ENCODE measurements at regions not wholly inside any gene's neighbourhood (a gene's known extent, or its start where the extent isn't known, plus 50 kb on each side); places are given as distances from the start of the nearest gene placed in this dataset.
"Not testable (repeated sequence)": the region's sequence is repeated elsewhere in the genome, so short reads cannot be mapped to it uniquely, and the experiment has no call there.

GRCh38 chr1:30452925-30453324 is 270.5 kb downstream of the MATN1 start:
- no peak for DNase-seq

DNA sequence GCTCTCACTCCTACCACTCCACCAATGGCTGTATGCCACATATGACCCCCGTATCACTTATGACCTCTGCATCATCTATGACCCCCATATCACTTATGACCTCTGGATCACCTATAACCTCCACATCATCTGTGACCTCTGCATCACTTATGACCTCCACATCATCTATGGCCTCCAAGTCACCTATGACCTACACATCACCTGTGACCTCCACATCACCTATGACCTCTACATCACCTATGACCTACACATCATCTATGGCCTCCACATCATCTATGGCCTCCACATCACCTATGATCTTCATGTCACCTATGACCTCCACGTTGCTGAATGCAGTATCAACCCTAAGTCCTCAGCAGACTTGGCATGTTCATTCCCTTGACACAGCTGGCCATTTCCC is 271.2 kb downstream of the MATN1 start:
- no peak for DNase-seq

DNA sequence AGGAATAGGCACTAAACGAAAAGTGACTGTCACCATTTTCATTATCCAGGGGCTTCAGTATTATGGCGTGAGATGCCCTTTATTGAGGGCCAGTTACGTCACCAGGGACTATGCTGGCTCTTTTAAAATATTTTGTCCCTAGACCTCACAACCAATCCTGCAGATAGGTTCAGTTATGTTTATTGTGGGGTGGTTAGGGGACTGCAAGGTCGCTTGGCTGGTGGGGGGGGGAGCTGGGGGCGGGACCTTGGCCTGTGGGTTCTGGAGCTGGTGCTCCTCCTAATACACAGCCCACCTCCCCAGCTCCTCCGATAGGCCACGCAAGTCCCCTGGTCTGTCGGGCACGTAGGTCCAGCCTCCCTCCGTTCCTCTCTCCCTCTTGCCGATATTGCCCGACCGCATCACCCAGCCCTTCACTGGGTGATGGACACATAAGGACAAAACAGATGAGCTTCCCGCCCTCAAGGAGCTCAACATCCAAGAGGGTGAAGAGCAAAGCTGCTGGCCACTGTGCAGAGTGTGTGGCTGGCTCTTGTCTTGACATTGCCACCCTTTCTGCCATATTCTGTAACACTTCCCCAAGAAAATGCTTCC is 271.8 kb downstream of the MATN1 start:
- no peak for DNase-seq

- no peak for DNase-seq
These were observed 272.6 kb downstream of the MATN1 start for GRCh38 chr1:30450818-30451233.

GRCh38 chr1:30450148-30450817 is 273.1 kb downstream of the MATN1 start:
- no peak for DNase-seq

DNA sequence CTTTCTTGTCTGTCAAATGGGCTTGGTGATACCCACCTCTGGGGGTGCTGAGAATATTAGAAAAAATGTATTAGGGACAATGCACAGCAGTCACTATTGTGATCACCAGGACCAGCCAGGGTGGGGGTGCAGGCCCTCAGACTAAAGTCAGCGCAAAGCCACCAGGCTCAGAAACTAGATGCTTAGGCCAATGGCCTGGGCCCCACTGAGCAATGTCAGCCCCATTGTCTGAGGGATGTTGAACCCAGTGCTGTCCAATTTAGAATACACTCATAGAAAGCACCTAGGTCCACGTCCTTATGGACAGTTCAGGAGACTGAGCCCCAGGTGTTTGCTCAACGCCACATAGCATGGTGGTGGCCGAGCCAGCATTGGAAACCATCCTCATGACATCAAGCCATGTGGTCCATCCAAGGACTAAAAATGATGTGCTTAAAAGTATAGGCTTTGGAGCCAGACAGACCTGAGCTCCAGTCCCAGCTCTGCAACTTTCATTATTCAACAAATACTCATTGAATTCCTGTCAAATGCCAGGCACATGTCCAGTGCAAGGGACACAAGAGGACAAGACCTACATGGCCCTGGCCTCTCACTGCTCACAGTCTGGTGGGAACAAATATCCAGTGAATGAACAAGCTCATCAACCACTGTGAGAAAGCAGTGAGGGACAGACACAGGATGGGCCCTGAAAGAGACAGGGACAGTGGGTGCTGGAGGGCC is 273.8 kb downstream of the MATN1 start:
- DNase-seq = no peak

- DNase-seq = no peak
These were observed 274.4 kb downstream of the MATN1 start for GRCh38 chr1:30449003-30449402.

GRCh38 chr1:30447701-30448100 is 275.7 kb downstream of the MATN1 start:
- DNase-seq = no peak

GRCh38 chr1:30447080-30447479 is 276.3 kb downstream of the MATN1 start:
- no peak for DNase-seq

DNA sequence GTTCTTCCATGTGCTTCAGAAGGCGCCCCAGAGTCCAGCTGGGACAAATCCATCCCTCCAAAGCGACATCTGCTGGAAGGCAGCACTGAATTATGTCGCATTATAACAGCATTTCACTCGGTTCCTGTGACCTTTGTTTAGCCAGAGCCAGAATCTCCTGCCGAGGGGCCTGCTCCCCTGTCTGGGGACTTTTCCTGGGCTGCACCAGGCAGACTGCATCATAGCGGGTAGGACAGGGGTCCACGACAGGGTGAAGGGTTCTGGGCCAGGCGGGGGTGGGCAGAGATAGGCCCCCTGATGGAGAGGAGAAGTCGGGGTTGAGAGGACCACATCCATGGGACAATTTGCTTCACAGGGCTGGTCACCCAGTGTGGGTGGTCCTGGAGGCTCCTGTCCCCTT is 276.9 kb downstream of the MATN1 start:
- no peak for DNase-seq

DNA sequence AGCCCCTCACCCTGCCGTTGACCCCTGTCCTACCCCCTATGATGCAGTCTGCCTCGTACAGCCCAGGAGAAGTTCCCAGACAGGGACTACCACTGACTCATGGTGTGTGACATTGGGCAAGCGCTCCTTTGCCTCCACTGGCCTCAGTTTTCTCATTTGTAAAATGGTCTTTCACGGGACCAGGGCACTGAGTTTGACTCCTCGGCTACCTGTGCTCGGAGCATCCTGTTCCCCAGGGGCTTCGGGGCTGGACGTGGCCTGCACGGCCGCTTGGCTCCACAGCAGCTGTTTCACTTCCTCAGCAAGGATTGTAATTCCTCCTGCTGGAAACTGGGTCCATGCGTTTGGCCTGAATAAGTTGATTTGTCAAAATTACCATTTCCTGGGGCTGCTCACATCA is 277.3 kb downstream of the MATN1 start:
- DNase-seq = no peak

DNA sequence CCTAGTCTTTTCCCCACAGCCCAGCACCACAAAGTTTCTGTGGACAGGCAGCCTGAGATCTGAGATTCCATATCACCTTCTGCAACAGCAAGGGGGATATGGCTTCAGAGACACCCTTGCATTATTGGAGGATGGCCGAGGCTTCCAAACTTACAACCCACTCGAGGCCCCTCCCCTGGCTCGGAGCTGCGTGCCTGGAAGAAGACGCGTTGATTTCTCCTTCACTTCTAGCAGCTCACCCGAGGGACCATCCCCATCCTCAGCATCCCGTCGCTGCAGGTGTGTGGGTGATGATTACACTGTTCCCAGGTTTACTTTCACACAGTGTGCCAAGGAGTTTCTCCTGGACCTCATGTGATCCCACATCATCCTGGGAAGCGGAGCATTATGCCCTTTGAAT is 277.9 kb downstream of the MATN1 start:
- no peak for DNase-seq

DNA sequence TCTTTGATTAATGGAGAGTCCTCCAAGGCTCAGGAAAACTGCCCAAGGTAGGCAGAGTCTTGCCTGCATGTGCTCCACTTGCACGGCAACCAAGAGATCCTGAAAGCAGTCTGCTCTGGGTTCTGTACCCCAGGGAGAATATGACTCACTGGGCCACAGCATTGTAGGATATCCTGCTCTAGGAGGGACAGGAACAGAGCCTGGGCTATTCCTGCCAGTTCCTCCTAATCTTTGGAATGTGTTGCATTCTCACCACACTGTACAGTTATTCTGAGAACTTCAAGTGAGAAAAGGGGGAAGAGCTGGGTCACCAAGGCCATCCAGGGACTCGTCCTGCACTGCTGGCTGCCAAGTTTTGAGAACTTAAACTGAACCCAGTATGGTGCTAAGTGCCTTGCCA is 278.5 kb downstream of the MATN1 start:
- no peak for DNase-seq

- DNase-seq = no peak
These were observed 279.0 kb downstream of the MATN1 start for GRCh38 chr1:30444401-30444800.

DNA sequence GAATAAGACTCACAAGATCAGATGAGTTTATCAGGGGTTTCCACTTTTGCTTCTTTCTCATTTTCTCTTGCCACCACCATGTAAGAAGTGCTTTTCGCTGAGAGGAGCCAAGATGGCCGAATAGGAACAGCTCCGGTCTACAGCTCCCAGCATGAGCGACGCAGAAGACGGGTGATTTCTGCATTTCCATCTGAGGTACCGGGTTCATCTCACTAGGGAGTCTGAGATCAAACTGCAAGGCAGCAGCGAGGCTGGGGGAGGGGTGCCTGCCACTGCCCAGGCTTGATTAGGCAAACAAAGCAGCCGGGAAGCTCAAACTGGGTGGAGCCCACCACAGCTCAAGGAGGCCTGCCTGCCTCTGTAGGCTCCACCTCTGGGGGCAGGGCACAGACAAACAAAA is 285.1 kb downstream of the MATN1 start:
- DNase-seq = not testable (repeated sequence)

DNA sequence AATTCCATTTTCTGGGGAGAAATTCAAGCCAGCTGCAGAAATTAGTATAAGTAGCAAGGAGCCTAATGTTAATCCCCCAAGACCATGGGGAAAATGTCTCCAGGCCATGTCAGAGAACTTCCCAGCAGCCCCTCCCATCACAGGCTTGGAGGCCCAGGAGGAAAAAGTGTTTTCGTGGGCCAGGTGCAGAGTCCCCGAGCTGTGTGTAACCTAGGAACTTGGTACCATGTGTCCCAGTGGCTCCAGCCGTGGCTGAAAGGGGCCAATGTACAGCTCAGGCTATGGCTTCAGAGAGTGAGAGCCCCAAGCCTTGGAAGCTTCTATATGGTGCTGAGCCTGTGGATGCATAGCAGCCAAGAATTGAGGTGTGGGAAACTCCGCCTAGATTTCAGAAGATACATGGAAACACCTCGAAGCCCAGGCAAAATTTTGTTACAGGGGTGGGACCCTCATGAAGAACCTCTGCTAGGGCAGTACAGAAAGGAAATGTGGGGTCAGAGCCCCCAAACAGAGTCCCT is 286.3 kb downstream of the MATN1 start:
- DNase-seq = no peak

GRCh38 chr1:30427545-30427944 is 295.8 kb downstream of the MATN1 start:
- DNase-seq = no peak

- no peak for DNase-seq
These were observed 298.3 kb downstream of the MATN1 start for GRCh38 chr1:30425046-30425445.

DNA sequence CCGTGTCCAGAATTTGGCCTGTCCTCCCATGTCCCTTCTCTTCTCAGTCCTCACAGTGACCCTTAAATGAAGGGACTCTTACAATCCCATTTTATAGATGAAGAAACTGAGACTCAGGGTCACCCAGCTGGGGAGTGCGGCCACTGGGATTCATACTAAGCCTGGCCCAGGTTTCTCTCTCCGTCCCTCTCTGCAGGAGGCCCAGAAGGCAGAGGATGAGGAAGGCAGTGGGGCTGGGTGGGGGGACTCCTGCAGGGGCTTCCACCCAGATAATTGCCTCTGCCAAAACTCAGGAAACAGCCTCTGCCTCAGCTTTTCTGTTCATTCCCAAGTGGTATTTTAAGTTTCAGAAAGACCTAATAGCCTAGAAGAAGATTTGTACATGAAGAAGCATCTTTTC is 299.8 kb downstream of the MATN1 start:
- no peak for DNase-seq

DNA sequence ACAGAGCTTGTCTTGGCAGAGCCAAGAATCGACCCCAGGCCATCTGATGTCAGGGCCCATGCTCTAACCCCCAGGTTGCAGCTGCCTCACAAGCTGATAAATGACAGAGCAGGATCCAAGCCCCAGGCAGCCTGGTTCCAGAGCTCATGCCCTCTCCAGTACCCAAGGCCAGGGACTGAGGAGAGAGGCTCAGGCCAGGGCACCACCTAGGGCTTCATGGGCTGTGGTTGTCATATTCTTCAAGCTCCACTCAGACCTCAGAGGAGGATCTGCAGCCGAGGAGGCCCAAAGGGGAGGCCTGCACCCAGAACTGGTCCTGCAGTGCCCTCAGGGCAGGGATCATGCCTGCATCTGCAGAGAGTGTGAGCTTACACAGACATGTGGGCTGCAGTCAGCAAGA is 301.1 kb downstream of the MATN1 start:
- no peak for DNase-seq

GRCh38 chr1:30420519-30421050 is 302.8 kb downstream of the MATN1 start:
- DNase-seq = no peak

DNA sequence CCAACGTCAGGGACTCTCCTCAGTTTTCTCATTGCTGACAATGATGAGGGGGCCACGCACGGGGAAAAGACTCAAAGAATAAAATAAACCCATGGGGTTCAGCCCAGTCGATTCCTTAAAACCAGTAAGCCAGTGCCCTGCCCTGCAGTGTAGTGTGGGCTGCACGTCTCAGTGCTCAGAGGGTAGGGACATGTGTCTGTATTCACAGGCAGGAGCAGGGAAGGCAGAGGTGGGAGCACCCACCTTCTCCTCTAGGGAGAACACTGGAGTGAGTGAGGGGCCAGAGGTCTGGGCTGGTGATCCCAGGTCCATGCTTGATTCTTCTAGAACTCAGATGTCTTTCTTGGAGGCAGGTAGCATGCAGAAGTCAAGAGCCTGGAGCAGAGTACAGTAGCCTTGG is 303.6 kb downstream of the MATN1 start:
- no peak for DNase-seq

DNA sequence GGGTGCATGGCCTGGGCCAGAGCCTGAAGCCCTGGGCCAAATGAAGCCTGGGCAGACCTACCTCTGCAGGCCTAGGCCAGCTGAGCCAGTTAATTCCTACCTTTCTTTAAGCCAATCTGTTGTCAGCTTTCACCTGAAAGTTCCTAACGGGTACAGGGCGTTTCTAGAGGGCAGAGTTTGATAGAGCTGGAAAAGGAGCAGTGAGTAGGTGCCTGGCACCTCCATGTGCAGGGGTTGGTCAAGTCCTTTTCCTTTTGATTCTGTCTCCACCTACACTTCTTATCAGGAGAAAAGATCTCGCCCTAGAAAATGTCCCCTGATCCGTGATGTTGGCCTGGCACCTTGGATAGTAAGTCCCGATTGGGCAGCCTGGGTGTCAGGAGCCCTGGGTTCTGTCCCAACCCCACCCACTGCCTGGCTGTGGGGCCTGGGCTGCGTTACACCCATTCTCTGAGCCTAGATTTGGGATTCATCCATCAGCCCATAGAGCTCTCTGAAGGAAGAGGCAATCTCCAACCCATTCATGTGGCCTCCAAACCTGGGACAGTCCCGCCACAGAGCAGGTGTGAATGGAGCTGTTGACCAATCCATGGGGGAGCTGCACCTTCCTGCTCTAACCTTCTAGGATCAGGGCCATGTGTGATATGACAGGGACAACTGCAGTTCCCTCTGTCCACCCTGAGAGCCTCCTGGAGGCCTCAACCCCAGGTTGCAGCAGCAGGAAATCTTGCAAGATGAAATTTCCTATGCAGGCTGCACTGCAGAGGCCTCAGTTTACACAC is 304.3 kb downstream of the MATN1 start:
- no peak for DNase-seq

All from inflammatory macrophage (primary cell).